Middle frontal gyrus (tissue), 1 donor: ENCODE measurements at regions not wholly inside any gene's neighbourhood (a gene's known extent, or its start where the extent isn't known, plus 50 kb on each side); places are given as distances from the start of the nearest gene placed in this dataset.
A peak's percentile ranks its signal among the peaks of the same experiment; 100 is the strongest.

Source experiments
- DNase-seq: peaks from one replicate; pipeline ENCODE4 v3.0.0-alpha.2; 2015; ENCODE audit warnings: low spot score; ENCODE audit errors: extremely low spot score

- DNase-seq, result peak; percentile 34
Measured at GRCh38 chr15:70195587-70196305, 98.0 kb upstream of the TLE3 start.

- DNase-seq, result no peak
Measured at GRCh38 chr15:70195171-70195570, 97.5 kb upstream of the TLE3 start.

GRCh38 chr15:70194266-70194665, 96.5 kb upstream of the TLE3 start:
- DNase-seq, result no peak

GRCh38 chr15:70193734-70194133, 96.0 kb upstream of the TLE3 start:
- DNase-seq, result no peak

GRCh38 chr15:70192490-70192889, 94.8 kb upstream of the TLE3 start:
- no peak for DNase-seq

GRCh38 chr15:70192041-70192440, 94.3 kb upstream of the TLE3 start:
- DNase-seq, result no peak

GRCh38 chr15:70190965-70191364, 93.2 kb upstream of the TLE3 start:
- DNase-seq, result no peak

- DNase-seq, result no peak
Measured at GRCh38 chr15:70189826-70190695, 92.3 kb upstream of the TLE3 start.

GRCh38 chr15:70188286-70188685, 90.6 kb upstream of the TLE3 start:
- no peak for DNase-seq

GRCh38 chr15:70187331-70187730, 89.6 kb upstream of the TLE3 start:
- no peak for DNase-seq

GRCh38 chr15:70186152-70186551, 88.4 kb upstream of the TLE3 start:
- no peak for DNase-seq

- no peak for DNase-seq
Measured at GRCh38 chr15:70185251-70185711, 87.6 kb upstream of the TLE3 start.

GRCh38 chr15:70182858-70183695, 85.4 kb upstream of the TLE3 start:
- no peak for DNase-seq

- no peak for DNase-seq
Measured at GRCh38 chr15:70181626-70182255, 84.0 kb upstream of the TLE3 start.

GRCh38 chr15:70180186-70180875, 82.6 kb upstream of the TLE3 start:
- DNase-seq, result no peak

- DNase-seq, result no peak
Measured at GRCh38 chr15:70179309-70179892, 81.7 kb upstream of the TLE3 start.

- no peak for DNase-seq
Measured at GRCh38 chr15:70178335-70179084, 80.8 kb upstream of the TLE3 start.

- no peak for DNase-seq
Measured at GRCh38 chr15:70172566-70173225, 75.0 kb upstream of the TLE3 start.

GRCh38 chr15:70172124-70172523, 74.4 kb upstream of the TLE3 start:
- DNase-seq, result no peak
